ENCODE measurements at regions not wholly inside any gene's neighbourhood (a gene's known extent, or its start where the extent isn't known, plus 50 kb on each side); places are given as distances from the start of the nearest gene placed in this dataset.

GRCh38 chr15:96181873-96182301 is 148.6 kb upstream of the NR2F2 start:
- no peak for TF ChIP-seq CTCF (IDR thresholded peaks at IDR 0.05)
- no peak for TF ChIP-seq MAX (IDR thresholded peaks at IDR 0.05; ENCODE audit: low read depth)
- TF ChIP-seq FOXJ3 (CRISPR knock-in tag; IDR thresholded peaks at IDR 0.05), result no peak
- no peak for TF ChIP-seq POLR2AphosphoS5 (IDR thresholded peaks at IDR 0.05; ENCODE audit: low read depth, low read length)
- no peak for TF ChIP-seq ZBTB33 (IDR thresholded peaks at IDR 0.05; ENCODE audit: borderline replicate concordance, low read depth)
- no peak for TF ChIP-seq EP300 (IDR thresholded peaks at IDR 0.05; ENCODE audit: borderline replicate concordance in 1 of 2, low read depth in 1 of 2, low read length in 1 of 2)
- no peak for TF ChIP-seq SIN3A (IDR thresholded peaks at IDR 0.05; ENCODE audit: borderline replicate concordance, low read depth, low read length)
- no peak for TF ChIP-seq GATA2 (CRISPR knock-in tag; IDR thresholded peaks at IDR 0.05)
- no peak for TF ChIP-seq RAD21 (IDR thresholded peaks at IDR 0.05; ENCODE audit: low read length)
